ENCODE measurements at regions not wholly inside any gene's neighbourhood (a gene's known extent, or its start where the extent isn't known, plus 50 kb on each side); places are given as distances from the start of the nearest gene placed in this dataset.
"Not testable (repeated sequence)": the region's sequence is repeated elsewhere in the genome, so short reads cannot be mapped to it uniquely, and the experiment has no call there.

GRCh38 chr1:121459235-121459634, 274.5 kb downstream of the SRGAP2C start:
- Histone ChIP-seq H2AFZ (ENCODE audit: low read depth, low read length) (no peak overlapping the region), H3K4ac (ENCODE audit: low read depth in 1 of 2, low read length in 2 of 2) (no peak overlapping the region), H3K9ac (ENCODE audit: low read length) (no peak overlapping the region), H4K8ac (ENCODE audit: low read length) (no peak overlapping the region), H3K4me3 (ENCODE audit: insufficient read depth in 1 of 2, low read depth in 1 of 2, low read length in 2 of 2) (no peak overlapping the region), H3K14ac (ENCODE audit: low read length in 2 of 2) (no peak overlapping the region), H3K23ac (ENCODE audit: low read length in 2 of 2) (no peak overlapping the region), H3K4me2 (ENCODE audit: low read length, poor library complexity, severe bottlenecking) (no peak overlapping the region), H2AK5ac (ENCODE audit: low read length, severe bottlenecking) (no peak overlapping the region), H2BK120ac (ENCODE audit: low read depth, low read length) (no peak overlapping the region), H3K79me1 (replicated peaks; ENCODE audit: low read length, poor library complexity, severe bottlenecking) (no peaks in the 10 kb centered on the region), H3K27ac (ENCODE audit: low read length, poor library complexity, severe bottlenecking) (no peak overlapping the region), H3K36me3 (ENCODE audit: control insufficient read depth in 1 of 2, insufficient read depth in 2 of 2, low read depth in 1 of 2, low read length in 2 of 2) (no peaks in the 10 kb centered on the region), H3K4me1 (ENCODE audit: control insufficient read depth, insufficient read depth, low read depth, low read length) (no peaks in the 10 kb centered on the region), H3K9me3 (ENCODE audit: control insufficient read depth, low read length) (no peaks in the 10 kb centered on the region), H2BK15ac (ENCODE audit: low read depth, poor library complexity, severe bottlenecking) (no peak overlapping the region), H4K91ac (ENCODE audit: low read length) (no peak overlapping the region), H3K18ac (ENCODE audit: low read depth in 1 of 2, low read length in 2 of 2) (no peak overlapping the region), H2BK12ac (ENCODE audit: low read length in 2 of 2) (no peak overlapping the region), H3K27me3 (ENCODE audit: control insufficient read depth in 1 of 2, insufficient read depth in 1 of 2, low read length in 2 of 2) (no peaks in the 10 kb centered on the region), H2BK5ac (ENCODE audit: low read depth, low read length, poor library complexity, severe bottlenecking) (no peak overlapping the region)
- no CpG with 5 or more reads among the region's 2 CpGs for WGBS
- no peak for DNase-seq

- H2BK15ac ChIP-seq (ENCODE audit: low read depth, poor library complexity, severe bottlenecking); H4K91ac ChIP-seq (ENCODE audit: low read length); H3K9ac ChIP-seq (ENCODE audit: low read length); H3K14ac ChIP-seq (ENCODE audit: low read length in 2 of 2); H3K23ac ChIP-seq (ENCODE audit: low read length in 2 of 2); H3K4me1 ChIP-seq (ENCODE audit: control insufficient read depth, insufficient read depth, low read depth, low read length); H3K18ac ChIP-seq (ENCODE audit: low read depth in 1 of 2, low read length in 2 of 2); H2BK12ac ChIP-seq (ENCODE audit: low read length in 2 of 2); DNase-seq; H3K4me2 ChIP-seq (ENCODE audit: low read length, poor library complexity, severe bottlenecking); H3K36me3 ChIP-seq (ENCODE audit: control insufficient read depth in 1 of 2, insufficient read depth in 2 of 2, low read depth in 1 of 2, low read length in 2 of 2); H4K8ac ChIP-seq (ENCODE audit: low read length); H3K4me3 ChIP-seq (ENCODE audit: insufficient read depth in 1 of 2, low read depth in 1 of 2, low read length in 2 of 2); H3K27me3 ChIP-seq (ENCODE audit: control insufficient read depth in 1 of 2, insufficient read depth in 1 of 2, low read length in 2 of 2); H3K27ac ChIP-seq (ENCODE audit: low read length, poor library complexity, severe bottlenecking); H2BK120ac ChIP-seq (ENCODE audit: low read depth, low read length); H3K4ac ChIP-seq (ENCODE audit: low read depth in 1 of 2, low read length in 2 of 2); H3K9me3 ChIP-seq (ENCODE audit: control insufficient read depth, low read length); H3K79me1 ChIP-seq (replicated peaks; ENCODE audit: low read length, poor library complexity, severe bottlenecking); H2AK5ac ChIP-seq (ENCODE audit: low read length, severe bottlenecking); H2AFZ ChIP-seq (ENCODE audit: low read depth, low read length); H2BK5ac ChIP-seq (ENCODE audit: low read depth, low read length, poor library complexity, severe bottlenecking): not testable (repeated sequence)
- WGBS, result 75% methylated on average over 1 of the region's 1 CpG
Measured at GRCh38 chr1:121469395-121469794, 284.6 kb downstream of the SRGAP2C start.

GRCh38 chr1:121470401-121470800, 285.6 kb downstream of the SRGAP2C start:
- not testable (repeated sequence) for H3K27ac ChIP-seq (ENCODE audit: low read length, poor library complexity, severe bottlenecking); H2BK120ac ChIP-seq (ENCODE audit: low read depth, low read length); H3K4me3 ChIP-seq (ENCODE audit: insufficient read depth in 1 of 2, low read depth in 1 of 2, low read length in 2 of 2); H3K4ac ChIP-seq (ENCODE audit: low read depth in 1 of 2, low read length in 2 of 2); H4K91ac ChIP-seq (ENCODE audit: low read length); H3K9ac ChIP-seq (ENCODE audit: low read length); H3K79me1 ChIP-seq (replicated peaks; ENCODE audit: low read length, poor library complexity, severe bottlenecking); H2AFZ ChIP-seq (ENCODE audit: low read depth, low read length); H2AK5ac ChIP-seq (ENCODE audit: low read length, severe bottlenecking); H2BK12ac ChIP-seq (ENCODE audit: low read length in 2 of 2); H3K23ac ChIP-seq (ENCODE audit: low read length in 2 of 2); H3K9me3 ChIP-seq (ENCODE audit: control insufficient read depth, low read length); H3K36me3 ChIP-seq (ENCODE audit: control insufficient read depth in 1 of 2, insufficient read depth in 2 of 2, low read depth in 1 of 2, low read length in 2 of 2); H3K14ac ChIP-seq (ENCODE audit: low read length in 2 of 2); H2BK5ac ChIP-seq (ENCODE audit: low read depth, low read length, poor library complexity, severe bottlenecking); H3K27me3 ChIP-seq (ENCODE audit: control insufficient read depth in 1 of 2, insufficient read depth in 1 of 2, low read length in 2 of 2); H3K4me1 ChIP-seq (ENCODE audit: control insufficient read depth, insufficient read depth, low read depth, low read length); H2BK15ac ChIP-seq (ENCODE audit: low read depth, poor library complexity, severe bottlenecking); H3K18ac ChIP-seq (ENCODE audit: low read depth in 1 of 2, low read length in 2 of 2); H3K4me2 ChIP-seq (ENCODE audit: low read length, poor library complexity, severe bottlenecking); H4K8ac ChIP-seq (ENCODE audit: low read length); DNase-seq
- WGBS, result 60% methylated on average over 2 of the region's 2 CpGs

- no peak overlapping the region for H3K4ac ChIP-seq (ENCODE audit: low read depth in 1 of 2, low read length in 2 of 2)
- H3K9me3 ChIP-seq (ENCODE audit: control insufficient read depth, low read length), result no peaks in the 10 kb centered on the region
- no peak overlapping the region for H2BK120ac ChIP-seq (ENCODE audit: low read depth, low read length)
- no peak overlapping the region for H2BK15ac ChIP-seq (ENCODE audit: low read depth, poor library complexity, severe bottlenecking)
- no peak overlapping the region for H3K9ac ChIP-seq (ENCODE audit: low read length)
- 86% methylated on average over 1 of the region's 1 CpG for WGBS
- no peaks in the 10 kb centered on the region for H3K27me3 ChIP-seq (ENCODE audit: control insufficient read depth in 1 of 2, insufficient read depth in 1 of 2, low read length in 2 of 2)
- no peaks in the 10 kb centered on the region for H3K36me3 ChIP-seq (ENCODE audit: control insufficient read depth in 1 of 2, insufficient read depth in 2 of 2, low read depth in 1 of 2, low read length in 2 of 2)
- no peak overlapping the region for H3K4me3 ChIP-seq (ENCODE audit: insufficient read depth in 1 of 2, low read depth in 1 of 2, low read length in 2 of 2)
- no peak for DNase-seq
- no peak overlapping the region for H3K23ac ChIP-seq (ENCODE audit: low read length in 2 of 2)
- no peak overlapping the region for H3K27ac ChIP-seq (ENCODE audit: low read length, poor library complexity, severe bottlenecking)
- no peak overlapping the region for H2BK12ac ChIP-seq (ENCODE audit: low read length in 2 of 2)
- H3K14ac ChIP-seq (ENCODE audit: low read length in 2 of 2), result no peak overlapping the region
- H3K4me2 ChIP-seq (ENCODE audit: low read length, poor library complexity, severe bottlenecking), result no peak overlapping the region
- H4K91ac ChIP-seq (ENCODE audit: low read length), result no peak overlapping the region
- H4K8ac ChIP-seq (ENCODE audit: low read length), result no peak overlapping the region
- H3K18ac ChIP-seq (ENCODE audit: low read depth in 1 of 2, low read length in 2 of 2), result no peak overlapping the region
- no peak overlapping the region for H2BK5ac ChIP-seq (ENCODE audit: low read depth, low read length, poor library complexity, severe bottlenecking)
- H2AK5ac ChIP-seq (ENCODE audit: low read length, severe bottlenecking), result no peak overlapping the region
- no peak overlapping the region for H2AFZ ChIP-seq (ENCODE audit: low read depth, low read length)
- H3K79me1 ChIP-seq (replicated peaks; ENCODE audit: low read length, poor library complexity, severe bottlenecking), result no peaks in the 10 kb centered on the region
- H3K4me1 ChIP-seq (ENCODE audit: control insufficient read depth, insufficient read depth, low read depth, low read length), result no peaks in the 10 kb centered on the region
Measured at GRCh38 chr1:121471523-121471922, 286.7 kb downstream of the SRGAP2C start.

Data from mesenchymal stem cell (in vitro differentiated cells and primary cell).